HG03108 (cell line): ENCODE measurements at regions not wholly inside any gene's neighbourhood (a gene's known extent, or its start where the extent isn't known, plus 50 kb on each side); places are given as distances from the start of the nearest gene placed in this dataset.

Experiments
- ATAC-seq: cut with Tn5 transposase; IDR thresholded peaks from one replicate; pipeline ENCODE4 v1.9.1; 2021; ENCODE audit warnings: moderate library complexity; ENCODE audit not compliant: unreplicated experiment

DNA sequence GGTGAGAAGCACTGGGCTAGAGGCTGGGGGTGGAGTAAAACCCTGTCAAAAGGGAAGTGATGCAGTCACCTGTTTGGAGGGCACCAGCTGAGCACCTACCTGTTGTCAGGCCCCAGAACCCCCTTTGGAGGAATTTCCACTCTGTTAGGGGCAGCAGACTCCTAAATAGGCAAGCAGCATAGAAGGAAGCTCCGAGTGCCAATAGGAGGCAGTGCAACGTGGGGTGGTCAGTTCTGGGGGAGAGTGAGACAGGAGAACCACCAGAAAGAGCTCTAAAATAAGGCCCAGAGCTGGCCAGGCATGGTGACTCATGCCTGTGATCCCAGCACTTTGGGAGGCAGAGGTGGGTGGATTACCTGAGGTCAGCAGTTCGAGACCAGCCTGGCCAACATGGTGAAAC lies 203.7 kb upstream of the ZC3H12A start:
- no peak for ATAC-seq

GRCh38 chr1:37272626-37273025 lies 201.8 kb upstream of the ZC3H12A start:
- no peak for ATAC-seq

- no peak for ATAC-seq
Observed at GRCh38 chr1:37274486-37274885, 199.9 kb upstream of the ZC3H12A start.

GRCh38 chr1:37274938-37275631 lies 199.3 kb upstream of the ZC3H12A start:
- no peak for ATAC-seq

DNA sequence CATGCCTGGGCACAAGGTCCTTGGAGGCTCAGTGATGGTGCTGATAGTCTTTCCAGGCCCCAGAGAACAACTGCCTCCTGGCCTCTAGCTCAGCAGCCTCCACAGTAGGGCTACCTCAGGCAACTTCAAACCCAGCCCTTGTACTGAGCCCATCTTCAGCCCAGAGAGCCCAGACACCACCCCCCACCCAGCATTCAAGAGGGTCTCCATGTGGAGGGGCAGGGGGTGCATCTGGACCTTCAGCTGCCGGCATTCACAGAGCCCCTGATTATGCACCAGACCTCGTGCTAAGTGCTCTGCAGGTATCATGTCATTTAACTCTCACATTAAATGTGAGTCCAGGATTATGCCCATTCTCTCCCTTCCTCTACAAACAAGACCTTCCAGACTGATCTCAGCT lies 197.0 kb upstream of the ZC3H12A start:
- ATAC-seq, result no peak

GRCh38 chr1:37281354-37281753 lies 193.0 kb upstream of the ZC3H12A start:
- no peak for ATAC-seq

DNA sequence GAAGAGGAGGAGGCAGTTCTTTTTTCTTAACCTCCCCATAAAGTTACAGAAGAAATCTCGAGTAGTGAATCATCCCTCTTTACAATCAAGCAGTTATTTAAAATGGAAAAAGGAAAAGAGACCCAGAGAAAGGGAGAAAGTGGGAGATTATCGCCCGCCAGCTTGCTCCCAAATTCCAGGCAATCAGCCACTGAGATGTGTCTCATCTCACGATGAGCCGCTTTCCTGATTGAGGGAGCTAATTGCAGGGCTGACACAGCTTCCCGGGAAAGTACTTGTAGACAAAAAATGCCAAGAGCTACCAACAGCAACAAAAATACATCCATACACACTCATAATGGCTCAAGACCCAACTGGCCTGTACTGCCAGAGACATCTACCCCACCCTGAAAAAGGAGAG lies 191.6 kb upstream of the ZC3H12A start:
- no peak for ATAC-seq

DNA sequence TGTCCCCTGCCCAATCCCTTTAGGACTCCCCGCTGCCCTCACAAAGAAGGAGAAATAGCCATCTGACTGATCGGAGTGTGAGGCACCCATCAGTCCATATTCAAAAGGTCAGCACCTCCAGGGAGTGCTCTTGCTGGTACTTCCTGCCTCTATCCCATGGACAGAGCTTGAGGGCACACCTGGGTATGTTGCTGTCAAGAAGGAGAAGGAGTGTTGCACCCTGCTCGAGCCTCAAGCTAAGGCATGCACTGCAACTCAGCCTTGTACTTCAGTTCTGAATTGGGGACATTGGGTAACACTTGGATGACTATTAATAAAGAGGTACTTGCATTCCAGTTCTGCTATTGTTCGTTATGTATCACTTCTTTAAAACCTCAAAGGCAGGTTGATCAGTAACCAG lies 190.3 kb upstream of the ZC3H12A start:
- no peak for ATAC-seq

GRCh38 chr1:37286881-37287280 lies 187.5 kb upstream of the ZC3H12A start:
- no peak for ATAC-seq

DNA sequence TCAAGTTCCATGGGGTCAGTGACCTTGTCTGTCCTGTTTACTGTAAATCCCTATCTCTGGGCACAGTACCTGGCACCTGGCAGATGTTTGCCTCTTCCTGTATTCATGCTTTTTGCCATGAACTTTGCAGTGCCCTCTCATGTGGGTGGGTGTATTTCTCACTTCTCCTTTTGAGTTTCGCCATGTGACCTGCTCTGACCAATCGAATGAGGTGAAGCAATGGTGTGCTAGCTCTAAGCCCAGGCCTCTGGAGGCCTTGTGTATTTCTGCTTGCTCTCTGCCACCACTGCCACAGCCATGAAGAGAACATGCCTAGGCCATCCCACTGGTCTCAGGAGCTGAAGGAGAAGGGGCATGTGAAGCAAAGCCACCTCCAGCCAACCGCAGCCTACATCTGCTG lies 185.5 kb upstream of the ZC3H12A start:
- ATAC-seq, result peak; percentile 93

DNA sequence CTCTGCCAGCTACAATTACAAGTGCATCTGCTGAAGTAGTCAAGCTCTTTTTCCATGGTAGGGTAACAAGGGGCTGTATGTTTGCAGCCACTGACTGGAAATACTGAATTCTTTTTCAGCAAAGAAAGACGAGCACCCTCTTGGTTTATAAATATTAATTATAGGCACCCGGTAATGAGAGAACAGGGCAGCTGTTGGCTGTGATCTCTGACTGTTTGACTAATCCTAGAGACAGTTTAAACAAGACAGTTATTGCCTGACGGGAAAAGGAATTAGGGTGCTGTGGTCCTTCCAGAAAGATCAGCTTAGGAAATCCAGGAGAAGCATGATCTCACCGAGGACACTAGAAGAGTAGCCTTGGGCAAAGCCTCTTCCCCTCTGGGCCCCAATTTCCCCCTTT lies 183.7 kb upstream of the ZC3H12A start:
- no peak for ATAC-seq

DNA sequence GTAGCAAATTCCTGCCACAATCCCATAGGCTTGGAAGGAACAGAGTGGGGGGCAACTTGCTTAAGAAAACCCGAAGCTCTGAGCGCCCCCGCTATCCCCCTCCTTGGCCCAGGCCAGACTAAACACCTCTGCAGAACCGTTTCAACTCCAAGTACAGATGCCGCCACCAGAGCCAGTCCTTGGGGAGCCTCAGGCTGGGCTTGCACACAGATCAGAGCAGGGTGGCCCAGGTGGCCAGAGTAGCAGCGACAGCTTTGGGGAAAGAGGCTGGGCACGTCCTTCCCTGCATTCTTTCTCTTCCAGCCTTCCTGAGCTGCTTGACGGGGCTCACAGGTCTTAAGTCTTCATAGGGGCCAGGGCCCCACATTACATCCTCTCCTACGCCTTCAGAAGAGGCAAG lies 181.6 kb upstream of the ZC3H12A start:
- ATAC-seq, result no peak

GRCh38 chr1:37294096-37294495 lies 180.3 kb upstream of the ZC3H12A start:
- no peak for ATAC-seq

- ATAC-seq, result no peak
Observed at GRCh38 chr1:37294529-37294928, 179.9 kb upstream of the ZC3H12A start.

- no peak for ATAC-seq
Observed at GRCh38 chr1:37298769-37299168, 175.6 kb upstream of the ZC3H12A start.

GRCh38 chr1:37299216-37299615 lies 175.2 kb upstream of the ZC3H12A start:
- no peak for ATAC-seq

DNA sequence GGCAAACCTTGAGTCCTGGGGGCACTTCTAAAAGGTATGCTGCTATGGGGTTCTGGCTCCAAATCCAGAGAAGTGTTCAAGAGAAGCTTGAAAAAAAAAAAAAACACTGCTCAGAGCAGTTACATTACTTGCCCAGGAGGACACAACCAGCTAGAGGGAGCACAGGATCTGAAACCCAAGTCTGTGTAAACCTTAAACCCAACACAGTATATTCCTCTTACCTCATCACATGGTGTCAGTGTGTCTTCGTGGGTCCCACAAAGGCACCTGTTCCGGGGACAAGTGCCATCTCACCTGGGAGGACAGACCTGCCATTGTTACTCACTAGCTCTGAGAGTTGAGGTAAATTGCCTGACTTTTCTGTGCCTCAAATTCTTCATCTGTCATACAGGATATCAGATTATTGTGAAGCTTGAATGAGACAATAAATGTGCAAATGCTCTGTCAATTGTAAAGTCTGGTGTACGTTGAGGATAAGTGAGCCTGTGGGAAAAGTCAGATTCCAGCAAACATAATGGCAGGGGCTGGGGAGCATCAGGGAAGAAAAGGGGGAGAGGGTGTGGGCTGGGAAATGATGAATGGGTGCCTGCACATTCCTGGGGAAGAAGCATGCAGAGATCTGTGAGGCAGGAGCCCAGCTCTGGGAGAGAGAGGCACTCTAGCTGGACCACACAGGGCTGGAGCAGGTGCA lies 170.4 kb upstream of the ZC3H12A start:
- no peak for ATAC-seq

GRCh38 chr1:37305108-37305507 lies 169.3 kb upstream of the ZC3H12A start:
- ATAC-seq, result no peak

- no peak for ATAC-seq
Observed at GRCh38 chr1:37305841-37306240, 168.5 kb upstream of the ZC3H12A start.

- no peak for ATAC-seq
Observed at GRCh38 chr1:37306461-37306860, 167.9 kb upstream of the ZC3H12A start.

DNA sequence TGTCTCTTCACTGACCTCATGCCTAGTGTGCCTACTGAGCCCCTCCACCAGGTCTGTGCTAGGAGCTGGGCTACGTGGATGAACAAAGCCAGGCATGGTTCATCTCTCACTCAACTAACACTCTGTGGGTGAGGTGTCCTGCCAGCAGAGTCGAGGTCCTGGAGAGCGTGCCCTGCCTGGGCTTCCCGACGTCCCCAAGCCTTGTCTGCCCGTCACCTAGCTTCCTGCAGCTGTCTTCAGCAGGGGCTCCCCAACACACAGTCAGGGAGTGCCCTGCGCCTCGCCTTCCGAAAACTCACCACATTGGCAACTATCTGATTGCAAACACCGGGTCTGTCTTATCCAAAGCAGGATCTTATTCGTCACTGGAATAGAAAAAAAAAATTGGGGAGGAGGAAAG lies 167.5 kb upstream of the ZC3H12A start:
- no peak for ATAC-seq

GRCh38 chr1:37308031-37308960 lies 166.1 kb upstream of the ZC3H12A start:
- ATAC-seq, result no peak
